Choroid plexus epithelial cell (primary cell): ENCODE measurements at regions not wholly inside any gene's neighbourhood (a gene's known extent, or its start where the extent isn't known, plus 50 kb on each side); places are given as distances from the start of the nearest gene placed in this dataset.

Source experiments
- DNase-seq: peaks from one replicate; pipeline ENCODE4 v3.0.0-alpha.2; 2010; ENCODE audit warnings: low read depth
- H3K4me3 ChIP-seq: 2 replicates; pipeline ENCODE4 v1.5.1; 2011; ENCODE audit warnings: low read depth, mild to moderate bottlenecking, control low read depth, low read length, moderate library complexity
- CTCF ChIP-seq: conservative IDR thresholded peaks from 2 replicates; pipeline ENCODE4 v1.5.1; 2011; ENCODE audit warnings: low read depth, mild to moderate bottlenecking, control low read depth, inconsistent platforms, low read length, moderate library complexity

- TF ChIP-seq CTCF: no peak
- DNase-seq: no peak
- H3K4me3 ChIP-seq: no peak overlapping the region
These were observed 511.3 kb downstream of the QKI start for GRCh38 chr6:163925839-163926238.

GRCh38 chr6:163923658-163924411, 509.3 kb downstream of the QKI start:
- no peak for DNase-seq
- TF ChIP-seq CTCF: no peak

GRCh38 chr6:163922562-163922961, 508.0 kb downstream of the QKI start:
- no peak for TF ChIP-seq CTCF
- no peak for DNase-seq

More at GRCh38 chr6:163923658-163924411, 509.3 kb downstream of the QKI start:
- no peak overlapping the region for H3K4me3 ChIP-seq

GRCh38 chr6:163919652-163920051, 505.1 kb downstream of the QKI start:
- no peak overlapping the region for H3K4me3 ChIP-seq
- DNase-seq: no peak
- TF ChIP-seq CTCF: no peak

More at GRCh38 chr6:163922562-163922961, 508.0 kb downstream of the QKI start:
- H3K4me3 ChIP-seq: no peak overlapping the region

GRCh38 chr6:163916315-163917081, 502.0 kb downstream of the QKI start:
- no peak for TF ChIP-seq CTCF

GRCh38 chr6:163915131-163915530, 500.6 kb downstream of the QKI start:
- no peak overlapping the region for H3K4me3 ChIP-seq
- TF ChIP-seq CTCF: no peak
- DNase-seq: no peak

More at GRCh38 chr6:163916315-163917081, 502.0 kb downstream of the QKI start:
- H3K4me3 ChIP-seq: no peak overlapping the region
- DNase-seq: no peak
